ENCODE measurements at regions not wholly inside any gene's neighbourhood (a gene's known extent, or its start where the extent isn't known, plus 50 kb on each side); places are given as distances from the start of the nearest gene placed in this dataset.

GRCh38 chr14:89587136-89587420 is 170.0 kb upstream of the FOXN3 start:
- no CpG with 5 or more reads among the region's 5 CpGs for WGBS (ENCODE audit: insufficient coverage, low lambda C conversion rate)
- H3K9me3 ChIP-seq (ENCODE audit: control insufficient read depth, low read depth, low read length): peaks cover 4% of the 10 kb centered on the region

DNA sequence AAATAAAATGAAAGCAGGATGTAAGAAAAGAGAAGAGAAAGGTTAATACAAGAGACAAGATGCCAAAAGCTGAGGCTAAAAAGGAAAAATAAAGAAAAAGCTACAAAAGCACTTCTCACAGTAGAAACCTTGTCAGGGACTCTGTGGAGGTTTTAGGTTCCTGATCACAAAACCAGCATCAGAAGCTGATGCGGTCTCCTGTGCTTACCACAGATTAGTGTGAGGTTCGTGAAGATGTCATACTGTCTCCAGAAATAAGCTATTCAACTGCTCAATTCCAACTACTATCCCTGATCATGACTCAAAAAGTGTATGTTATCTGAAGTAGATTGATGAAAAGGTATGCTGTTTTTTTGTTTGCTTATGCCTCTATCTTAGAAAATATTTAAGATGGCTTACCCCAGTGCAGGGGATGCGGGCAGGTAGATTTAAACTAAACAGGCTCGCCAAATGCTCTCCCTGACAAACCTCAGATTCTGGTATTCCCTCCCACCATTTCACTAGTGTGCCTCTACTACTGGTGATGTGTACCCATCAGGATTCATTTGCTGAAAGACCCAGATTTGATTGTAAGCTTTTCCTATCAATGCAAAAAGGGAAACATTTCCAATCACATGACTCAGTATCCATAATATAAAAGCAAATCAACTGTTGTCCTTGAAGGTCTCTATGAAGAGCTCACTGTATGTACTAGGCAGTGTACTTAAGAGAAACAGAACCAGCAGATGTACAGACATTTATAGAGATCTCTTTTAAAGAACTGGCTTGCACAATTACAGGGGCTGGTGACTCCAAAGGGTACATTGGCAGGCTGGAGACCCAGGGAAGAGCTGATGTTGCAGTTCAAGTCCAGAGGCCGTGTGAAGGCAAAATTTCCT is 169.5 kb upstream of the FOXN3 start:
- Histone ChIP-seq H3K36me3 (ENCODE audit: control insufficient read depth, insufficient read depth, low read length) (no peaks in the 10 kb centered on the region), H3K27ac (ENCODE audit: low read length) (no peak overlapping the region), H3K4me3 (ENCODE audit: low read length) (no peak overlapping the region), H3K9me3 (ENCODE audit: control insufficient read depth, low read depth, low read length) (peaks cover under 1% of the 10 kb centered on the region), H3K27me3 (ENCODE audit: control insufficient read depth, insufficient read depth, low read length) (no peaks in the 10 kb centered on the region), H3K4me1 (ENCODE audit: control insufficient read depth, insufficient read depth, low read length) (peaks cover 4% of the 10 kb centered on the region)
- WGBS (ENCODE audit: insufficient coverage, low lambda C conversion rate): no CpG with 5 or more reads among the region's 5 CpGs
- DNase-seq: no peak

More at GRCh38 chr14:89587136-89587420, 170.0 kb upstream of the FOXN3 start:
- no peaks in the 10 kb centered on the region for H3K27me3 ChIP-seq (ENCODE audit: control insufficient read depth, insufficient read depth, low read length)
- no peaks in the 10 kb centered on the region for H3K36me3 ChIP-seq (ENCODE audit: control insufficient read depth, insufficient read depth, low read length)
- no peak overlapping the region for H3K4me3 ChIP-seq (ENCODE audit: low read length)
- H3K27ac ChIP-seq (ENCODE audit: low read length): no peak overlapping the region
- no peak for DNase-seq
- peaks cover 4% of the 10 kb centered on the region for H3K4me1 ChIP-seq (ENCODE audit: control insufficient read depth, insufficient read depth, low read length)

GRCh38 chr14:89578156-89578555 is 161.1 kb upstream of the FOXN3 start:
- no peaks in the 10 kb centered on the region for H3K4me1 ChIP-seq (ENCODE audit: control insufficient read depth, insufficient read depth, low read length)
- H3K4me3 ChIP-seq (ENCODE audit: low read length): no peak overlapping the region
- WGBS (ENCODE audit: insufficient coverage, low lambda C conversion rate): 91% methylated on average over 4 of the region's 4 CpGs
- DNase-seq: no peak
- H3K9me3 ChIP-seq (ENCODE audit: control insufficient read depth, low read depth, low read length): no peaks in the 10 kb centered on the region
- peaks cover 7% of the 10 kb centered on the region for H3K36me3 ChIP-seq (ENCODE audit: control insufficient read depth, insufficient read depth, low read length)
- H3K27ac ChIP-seq (ENCODE audit: low read length): no peak overlapping the region
- no peaks in the 10 kb centered on the region for H3K27me3 ChIP-seq (ENCODE audit: control insufficient read depth, insufficient read depth, low read length)

GRCh38 chr14:89576960-89577359 is 159.9 kb upstream of the FOXN3 start:
- H3K4me1 ChIP-seq (ENCODE audit: control insufficient read depth, insufficient read depth, low read length): no peaks in the 10 kb centered on the region
- H3K9me3 ChIP-seq (ENCODE audit: control insufficient read depth, low read depth, low read length): no peaks in the 10 kb centered on the region
- WGBS (ENCODE audit: insufficient coverage, low lambda C conversion rate): 40% methylated on average over 1 of the region's 8 CpGs

GRCh38 chr14:89576145-89576927 is 159.3 kb upstream of the FOXN3 start:
- Histone ChIP-seq H3K9me3 (ENCODE audit: control insufficient read depth, low read depth, low read length) (no peaks in the 10 kb centered on the region), H3K4me3 (ENCODE audit: low read length) (no peak overlapping the region), H3K36me3 (ENCODE audit: control insufficient read depth, insufficient read depth, low read length) (peaks cover 7% of the 10 kb centered on the region), H3K27ac (ENCODE audit: low read length) (no peak overlapping the region), H3K4me1 (ENCODE audit: control insufficient read depth, insufficient read depth, low read length) (no peaks in the 10 kb centered on the region), H3K27me3 (ENCODE audit: control insufficient read depth, insufficient read depth, low read length) (no peaks in the 10 kb centered on the region)
- no CpG with 5 or more reads among the region's 14 CpGs for WGBS (ENCODE audit: insufficient coverage, low lambda C conversion rate)
- peak in 1 of 2 donors; percentile 21 for DNase-seq

More at GRCh38 chr14:89576960-89577359, 159.9 kb upstream of the FOXN3 start:
- H3K27me3 ChIP-seq (ENCODE audit: control insufficient read depth, insufficient read depth, low read length): no peaks in the 10 kb centered on the region
- no peak for DNase-seq
- peaks cover 7% of the 10 kb centered on the region for H3K36me3 ChIP-seq (ENCODE audit: control insufficient read depth, insufficient read depth, low read length)
- no peak overlapping the region for H3K27ac ChIP-seq (ENCODE audit: low read length)
- no peak overlapping the region for H3K4me3 ChIP-seq (ENCODE audit: low read length)

DNA sequence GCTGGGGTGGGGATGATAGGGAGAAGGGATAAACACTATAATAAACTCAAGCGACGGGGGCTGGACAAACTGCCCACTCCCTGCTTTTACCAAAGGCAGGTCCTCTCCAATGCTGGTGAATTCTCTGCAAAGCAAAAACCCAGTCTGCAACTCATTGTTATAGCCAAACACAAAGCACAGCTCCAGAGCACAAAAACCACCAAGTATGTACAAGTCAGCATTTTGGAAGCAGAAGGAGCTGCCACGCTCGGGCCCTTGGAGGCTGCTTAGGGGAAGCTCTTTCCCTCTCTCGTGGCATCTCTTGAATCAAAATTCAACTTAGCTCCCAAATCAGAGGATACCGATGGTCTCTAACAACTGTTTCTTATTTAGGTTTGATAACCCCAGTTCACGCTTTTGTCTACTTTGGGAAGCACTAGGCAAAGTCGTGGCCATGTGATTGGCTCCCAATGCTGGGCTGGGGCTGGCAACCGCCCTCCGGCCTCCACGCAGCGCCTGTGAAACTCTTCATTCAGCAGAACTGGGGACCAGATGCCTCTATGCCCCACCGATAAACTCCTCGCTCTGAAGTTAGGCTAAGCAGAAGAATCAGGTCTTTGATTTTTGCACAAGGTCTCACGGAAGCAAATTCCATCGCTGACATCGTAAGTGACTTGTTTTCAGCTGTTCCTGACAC is 158.5 kb upstream of the FOXN3 start:
- no peaks in the 10 kb centered on the region for H3K4me1 ChIP-seq (ENCODE audit: control insufficient read depth, insufficient read depth, low read length)
- peaks cover under 1% of the 10 kb centered on the region for H3K36me3 ChIP-seq (ENCODE audit: control insufficient read depth, insufficient read depth, low read length)
- no peak for DNase-seq
- H3K27ac ChIP-seq (ENCODE audit: low read length): no peak overlapping the region
- no CpG with 5 or more reads among the region's 17 CpGs for WGBS (ENCODE audit: insufficient coverage, low lambda C conversion rate)
- H3K9me3 ChIP-seq (ENCODE audit: control insufficient read depth, low read depth, low read length): no peaks in the 10 kb centered on the region
- no peaks in the 10 kb centered on the region for H3K27me3 ChIP-seq (ENCODE audit: control insufficient read depth, insufficient read depth, low read length)
- no peak overlapping the region for H3K4me3 ChIP-seq (ENCODE audit: low read length)

DNA sequence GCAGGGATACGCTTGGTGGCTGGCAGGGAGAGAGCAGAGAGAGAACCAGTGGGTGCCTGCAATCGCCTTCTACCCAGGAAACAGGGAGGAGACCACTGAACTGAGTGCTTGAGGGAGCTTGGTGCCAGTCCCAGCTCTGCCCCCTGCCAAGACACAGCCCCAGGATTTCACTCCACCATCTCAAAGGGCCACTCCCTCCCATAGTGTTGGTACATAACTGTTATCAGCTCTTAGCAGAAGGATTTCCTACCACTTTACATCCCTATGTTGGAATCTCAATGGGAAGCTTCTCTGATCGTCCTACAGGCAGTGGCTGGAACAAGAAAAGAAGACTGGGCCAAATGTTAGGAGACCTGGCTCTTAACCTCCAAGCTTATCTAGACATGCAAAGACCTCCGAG is 157.4 kb upstream of the FOXN3 start:
- Histone ChIP-seq H3K4me1 (ENCODE audit: control insufficient read depth, insufficient read depth, low read length) (no peaks in the 10 kb centered on the region), H3K27me3 (ENCODE audit: control insufficient read depth, insufficient read depth, low read length) (no peaks in the 10 kb centered on the region), H3K36me3 (ENCODE audit: control insufficient read depth, insufficient read depth, low read length) (no peaks in the 10 kb centered on the region), H3K27ac (ENCODE audit: low read length) (no peak overlapping the region), H3K4me3 (ENCODE audit: low read length) (no peak overlapping the region), H3K9me3 (ENCODE audit: control insufficient read depth, low read depth, low read length) (no peaks in the 10 kb centered on the region)
- DNase-seq: no peak
- no CpG with 5 or more reads among the region's 4 CpGs for WGBS (ENCODE audit: insufficient coverage, low lambda C conversion rate)

DNA sequence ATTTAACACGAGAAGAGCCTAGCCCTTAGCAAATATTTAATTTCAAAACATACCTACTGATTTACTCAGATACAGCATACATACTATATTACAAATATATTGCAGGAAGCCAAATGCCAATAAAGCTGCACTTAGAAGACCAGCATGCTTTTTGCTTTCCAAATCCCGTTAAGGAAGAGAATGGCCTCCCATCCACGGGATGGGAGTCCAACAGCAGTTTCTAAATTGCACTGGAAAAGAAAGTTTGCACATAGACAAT is 156.3 kb upstream of the FOXN3 start:
- Histone ChIP-seq H3K4me1 (ENCODE audit: control insufficient read depth, insufficient read depth, low read length) (no peaks in the 10 kb centered on the region), H3K36me3 (ENCODE audit: control insufficient read depth, insufficient read depth, low read length) (no peaks in the 10 kb centered on the region), H3K27ac (ENCODE audit: low read length) (no peak overlapping the region), H3K27me3 (ENCODE audit: control insufficient read depth, insufficient read depth, low read length) (no peaks in the 10 kb centered on the region), H3K9me3 (ENCODE audit: control insufficient read depth, low read depth, low read length) (no peaks in the 10 kb centered on the region), H3K4me3 (ENCODE audit: low read length) (no peak overlapping the region)
- DNase-seq: no peak
- no CpG with 5 or more reads among the region's 3 CpGs for WGBS (ENCODE audit: insufficient coverage, low lambda C conversion rate)

DNA sequence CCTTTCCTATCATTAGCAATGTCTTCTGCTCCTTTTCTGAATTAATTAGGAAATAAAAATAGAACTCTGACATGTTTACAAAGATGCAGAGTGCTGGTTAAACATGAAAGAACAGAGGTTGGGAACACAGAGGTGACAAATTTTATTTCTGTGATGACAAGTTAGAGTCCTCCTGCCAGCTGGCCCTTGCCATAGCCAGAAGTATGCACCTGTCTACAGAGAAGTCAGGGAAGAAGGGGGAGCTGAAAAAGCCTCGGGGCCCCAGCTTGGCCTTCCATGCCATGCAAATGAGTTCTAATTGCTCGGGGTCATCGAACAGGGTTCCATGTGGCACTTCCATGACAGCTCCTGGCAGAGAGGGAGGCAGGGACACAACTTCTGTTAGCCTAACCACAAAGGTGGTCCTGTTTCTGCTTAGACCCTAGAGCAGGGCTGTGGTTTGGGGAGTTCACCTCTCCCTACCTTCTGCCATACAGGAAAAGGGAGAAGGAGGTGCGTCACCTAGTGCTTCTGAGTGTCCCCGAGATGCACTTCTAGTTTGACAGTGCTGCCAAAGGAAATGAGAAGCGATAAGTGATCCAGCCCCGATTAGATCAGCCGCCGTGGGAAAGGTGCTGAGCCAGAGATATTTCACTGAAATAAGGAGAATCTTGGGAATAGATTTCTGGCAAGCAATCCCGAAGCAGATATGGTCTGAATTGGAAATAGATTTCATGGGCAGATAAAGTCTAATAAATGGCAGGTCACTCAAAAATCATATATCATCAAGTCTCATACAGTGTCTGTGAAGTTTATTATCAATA is 155.8 kb upstream of the FOXN3 start:
- no peak for DNase-seq
- WGBS (ENCODE audit: insufficient coverage, low lambda C conversion rate): no CpG with 5 or more reads among the region's 10 CpGs
- no peak overlapping the region for H3K27ac ChIP-seq (ENCODE audit: low read length)
- H3K27me3 ChIP-seq (ENCODE audit: control insufficient read depth, insufficient read depth, low read length): no peaks in the 10 kb centered on the region
- no peaks in the 10 kb centered on the region for H3K4me1 ChIP-seq (ENCODE audit: control insufficient read depth, insufficient read depth, low read length)
- no peak overlapping the region for H3K4me3 ChIP-seq (ENCODE audit: low read length)
- no peaks in the 10 kb centered on the region for H3K36me3 ChIP-seq (ENCODE audit: control insufficient read depth, insufficient read depth, low read length)
- no peaks in the 10 kb centered on the region for H3K9me3 ChIP-seq (ENCODE audit: control insufficient read depth, low read depth, low read length)

GRCh38 chr14:89571491-89571890 is 154.5 kb upstream of the FOXN3 start:
- Histone ChIP-seq H3K4me1 (ENCODE audit: control insufficient read depth, insufficient read depth, low read length) (no peaks in the 10 kb centered on the region), H3K27ac (ENCODE audit: low read length) (no peak overlapping the region), H3K27me3 (ENCODE audit: control insufficient read depth, insufficient read depth, low read length) (no peaks in the 10 kb centered on the region), H3K36me3 (ENCODE audit: control insufficient read depth, insufficient read depth, low read length) (no peaks in the 10 kb centered on the region), H3K4me3 (ENCODE audit: low read length) (no peak overlapping the region), H3K9me3 (ENCODE audit: control insufficient read depth, low read depth, low read length) (no peaks in the 10 kb centered on the region)
- DNase-seq: no peak
- no CpG with 5 or more reads among the region's 1 CpG for WGBS (ENCODE audit: insufficient coverage, low lambda C conversion rate)

Measured in large intestine (tissue), 3 donors.